Mesothelial cell of epicardium (in vitro differentiated cells): ENCODE measurements at regions not wholly inside any gene's neighbourhood (a gene's known extent, or its start where the extent isn't known, plus 50 kb on each side); places are given as distances from the start of the nearest gene placed in this dataset.

ENCODE experiments used
- DNase-seq, 2 experiments: peaks; one replicate each; pipeline ENCODE4 v3.0.0; 2021; ENCODE audit warnings: low spot score in 2 of 2; ENCODE audit not compliant: unreplicated experiment in 2 of 2
- H3K27ac Mint-ChIP-seq: 2 replicates; pipeline ENCODE4 v1.8.0; 2021; ENCODE audit warnings: mixed read lengths
- H3K27me3 Mint-ChIP-seq: 2 replicates; pipeline ENCODE4 v1.8.0; 2021; ENCODE audit warnings: low read depth, mixed read lengths
- H3K36me3 Mint-ChIP-seq: 2 replicates; pipeline ENCODE4 v1.8.0; 2021; ENCODE audit warnings: mixed read lengths
- H3K4me1 Mint-ChIP-seq: 2 replicates; pipeline ENCODE4 v1.8.0; 2021; ENCODE audit warnings: mixed read lengths
- H3K4me3 Mint-ChIP-seq: 2 replicates; pipeline ENCODE4 v1.8.0; 2021; ENCODE audit warnings: mild to moderate bottlenecking, moderate library complexity, mixed read lengths
- H3K9me3 Mint-ChIP-seq: 2 replicates; pipeline ENCODE4 v1.8.0; 2021; ENCODE audit warnings: mixed read lengths
- CTCF ChIP-seq: fragments of 200-600 bp; sonication (generic); IDR thresholded peaks from one replicate; pipeline ENCODE4 v1.5.0; 2021; ENCODE audit warnings: antibody characterized with exemption; ENCODE audit not compliant: unreplicated experiment

DNA sequence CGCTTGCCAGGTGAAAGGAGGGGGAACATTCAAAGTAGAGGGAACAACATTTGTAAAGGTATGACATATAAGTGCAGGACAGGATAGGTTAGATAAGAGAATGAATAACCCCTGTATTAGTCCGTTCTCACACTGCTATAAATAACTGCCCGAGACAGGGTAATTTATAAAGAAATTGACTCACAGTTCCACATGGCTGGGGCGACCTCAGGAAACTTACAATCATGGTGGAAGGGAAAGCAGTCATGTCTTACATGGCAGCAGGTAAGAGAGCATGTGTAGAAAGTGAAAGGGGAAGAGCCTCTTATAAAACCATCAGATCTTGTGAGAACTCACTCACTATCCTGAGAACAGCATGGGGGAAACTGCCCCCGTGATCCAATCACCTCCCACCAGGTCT lies 223.8 kb downstream of the SOX9 start:
- Mint-ChIP-seq H3K9me3 (no peaks in the 10 kb centered on the region), H3K27ac (no peak overlapping the region), H3K27me3 (no peaks in the 10 kb centered on the region), H3K4me3 (no peak overlapping the region), H3K36me3 (no peaks in the 10 kb centered on the region), H3K4me1 (peaks cover 45% of the 10 kb centered on the region)
- no peak for DNase-seq
- TF ChIP-seq CTCF, result no peak

GRCh38 chr17:72345088-72345487 lies 224.3 kb downstream of the SOX9 start:
- Mint-ChIP-seq H3K36me3 (no peaks in the 10 kb centered on the region), H3K27ac (no peak overlapping the region), H3K27me3 (no peaks in the 10 kb centered on the region), H3K9me3 (no peaks in the 10 kb centered on the region), H3K4me3 (no peak overlapping the region), H3K4me1 (peaks cover 49% of the 10 kb centered on the region)
- TF ChIP-seq CTCF, result no peak
- DNase-seq, result no peak

GRCh38 chr17:72345536-72345935 lies 224.7 kb downstream of the SOX9 start:
- H3K4me3 Mint-ChIP-seq, result no peak overlapping the region
- no peak for TF ChIP-seq CTCF
- no peak overlapping the region for H3K27ac Mint-ChIP-seq
- H3K9me3 Mint-ChIP-seq, result no peaks in the 10 kb centered on the region
- H3K4me1 Mint-ChIP-seq, result peaks cover 50% of the 10 kb centered on the region
- H3K27me3 Mint-ChIP-seq, result no peaks in the 10 kb centered on the region
- no peak for DNase-seq
- H3K36me3 Mint-ChIP-seq, result no peaks in the 10 kb centered on the region

- no peak overlapping the region for H3K27ac Mint-ChIP-seq
- no peaks in the 10 kb centered on the region for H3K36me3 Mint-ChIP-seq
Observed at GRCh38 chr17:72346306-72346705, 225.5 kb downstream of the SOX9 start.

GRCh38 chr17:72349011-72349410 lies 228.2 kb downstream of the SOX9 start:
- peak overlapping the region; percentile 83 for H3K27ac Mint-ChIP-seq
- H3K4me1 Mint-ChIP-seq, result peaks cover 59% of the 10 kb centered on the region
- H3K9me3 Mint-ChIP-seq, result no peaks in the 10 kb centered on the region
- no peak for DNase-seq
- TF ChIP-seq CTCF, result no peak
- no peaks in the 10 kb centered on the region for H3K36me3 Mint-ChIP-seq
- H3K27me3 Mint-ChIP-seq, result no peaks in the 10 kb centered on the region
- H3K4me3 Mint-ChIP-seq, result no peak overlapping the region

More at GRCh38 chr17:72346306-72346705, 225.5 kb downstream of the SOX9 start:
- Mint-ChIP-seq H3K27me3 (no peaks in the 10 kb centered on the region), H3K9me3 (no peaks in the 10 kb centered on the region), H3K4me1 (peaks cover 50% of the 10 kb centered on the region), H3K4me3 (no peak overlapping the region)
- no peak for DNase-seq
- no peak for TF ChIP-seq CTCF

GRCh38 chr17:72349491-72349995 lies 228.7 kb downstream of the SOX9 start:
- no peak for DNase-seq
- Mint-ChIP-seq H3K36me3 (no peaks in the 10 kb centered on the region), H3K27me3 (no peaks in the 10 kb centered on the region), H3K9me3 (no peaks in the 10 kb centered on the region), H3K4me3 (no peak overlapping the region), H3K4me1 (peaks cover 59% of the 10 kb centered on the region), H3K27ac (peak overlapping the region; percentile 83)
- TF ChIP-seq CTCF, result no peak
